ENCODE measurements at regions not wholly inside any gene's neighbourhood (a gene's known extent, or its start where the extent isn't known, plus 50 kb on each side); places are given as distances from the start of the nearest gene placed in this dataset.

DNA sequence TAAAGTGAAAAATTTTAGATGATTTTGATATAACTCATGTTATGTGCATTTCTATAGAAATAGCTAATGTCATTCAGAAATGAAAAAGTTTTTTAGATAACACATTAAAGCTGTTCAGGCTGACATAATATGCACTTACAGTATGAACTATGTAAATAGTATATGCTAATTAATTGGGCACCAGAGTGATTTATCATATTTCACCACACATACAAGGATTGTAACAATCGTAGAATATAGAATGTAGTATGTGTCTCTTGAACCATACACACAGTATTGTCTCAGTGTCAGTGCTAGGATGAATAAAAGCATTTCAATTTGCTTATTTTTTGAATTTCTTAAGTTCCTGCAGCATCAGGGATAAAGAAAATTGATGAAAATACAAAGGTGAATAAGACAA lies 710.0 kb downstream of the OTOL1 start:
- no peak for DNase-seq

DNA sequence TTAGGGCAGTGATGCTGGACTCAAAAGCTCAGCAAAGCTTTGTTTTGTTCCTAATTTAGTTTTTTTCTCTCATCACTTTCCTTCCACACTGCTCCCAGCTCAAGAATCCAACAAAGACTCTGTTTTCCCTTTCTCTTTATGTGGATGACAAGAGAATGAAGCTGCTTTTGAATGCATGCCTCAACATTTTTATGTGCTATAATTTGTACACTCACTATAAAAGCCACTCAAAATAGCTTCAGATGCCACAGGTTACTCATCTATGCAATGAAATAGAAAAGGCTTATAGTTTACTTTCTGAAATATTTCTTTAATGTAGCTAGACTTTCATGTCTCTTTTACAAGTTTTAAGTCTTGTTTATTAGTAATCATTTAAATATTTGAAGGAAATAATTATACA lies 714.9 kb downstream of the OTOL1 start:
- H3K27ac Mint-ChIP-seq, result no peak overlapping the region
- no peak overlapping the region for H3K4me3 Mint-ChIP-seq
- H3K36me3 Mint-ChIP-seq (ENCODE audit: insufficient read depth in 2 of 2), result no peaks in the 10 kb centered on the region
- H3K4me1 Mint-ChIP-seq (ENCODE audit: low read depth), result no peaks in the 10 kb centered on the region
- ATAC-seq (replicated peaks in 1 of 2) (no peak), DNase-seq (no peak)
- no peaks in the 10 kb centered on the region for H3K27me3 Mint-ChIP-seq (ENCODE audit: low read depth)
- no peaks in the 10 kb centered on the region for H3K9me3 Mint-ChIP-seq

More for the DNA sequence above, 710.0 kb downstream of the OTOL1 start:
- Mint-ChIP-seq H3K9me3 (peaks cover 0 to 2% of the 10 kb centered on the region in 2 donors), H3K27ac (no peak overlapping the region), H3K36me3 (ENCODE audit: insufficient read depth in 2 of 2) (no peaks in the 10 kb centered on the region), H3K4me1 (ENCODE audit: low read depth) (no peaks in the 10 kb centered on the region), H3K27me3 (ENCODE audit: low read depth) (no peaks in the 10 kb centered on the region), H3K4me3 (no peak overlapping the region)
- no peak for ATAC-seq (replicated peaks in 1 of 2)

DNA sequence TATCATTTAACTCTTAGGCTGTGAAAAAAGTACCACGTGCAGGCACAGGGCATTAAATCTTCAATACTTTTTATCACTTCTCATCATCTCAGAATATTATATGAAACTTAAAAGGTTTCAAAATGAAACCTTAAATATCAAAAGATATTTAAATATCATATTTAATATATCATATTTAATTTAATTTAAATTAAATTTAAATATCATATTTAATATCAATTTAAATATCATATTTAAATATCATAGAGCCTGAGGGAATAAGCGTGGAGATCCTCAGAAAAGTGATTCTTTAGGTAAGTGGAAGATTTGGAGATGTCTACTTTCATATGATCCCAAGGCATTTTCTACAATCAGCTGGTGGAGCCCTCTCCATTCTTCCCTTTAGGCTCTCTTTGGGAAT lies 716.6 kb downstream of the OTOL1 start:
- no peaks in the 10 kb centered on the region for H3K27me3 Mint-ChIP-seq (ENCODE audit: low read depth)
- no peak overlapping the region for H3K27ac Mint-ChIP-seq
- no peaks in the 10 kb centered on the region for H3K36me3 Mint-ChIP-seq (ENCODE audit: insufficient read depth in 2 of 2)
- H3K4me3 Mint-ChIP-seq, result no peak overlapping the region
- DNase-seq (no peak), ATAC-seq (replicated peaks in 1 of 2) (no peak)
- no peaks in the 10 kb centered on the region for H3K4me1 Mint-ChIP-seq (ENCODE audit: low read depth)
- no peaks in the 10 kb centered on the region for H3K9me3 Mint-ChIP-seq

DNA sequence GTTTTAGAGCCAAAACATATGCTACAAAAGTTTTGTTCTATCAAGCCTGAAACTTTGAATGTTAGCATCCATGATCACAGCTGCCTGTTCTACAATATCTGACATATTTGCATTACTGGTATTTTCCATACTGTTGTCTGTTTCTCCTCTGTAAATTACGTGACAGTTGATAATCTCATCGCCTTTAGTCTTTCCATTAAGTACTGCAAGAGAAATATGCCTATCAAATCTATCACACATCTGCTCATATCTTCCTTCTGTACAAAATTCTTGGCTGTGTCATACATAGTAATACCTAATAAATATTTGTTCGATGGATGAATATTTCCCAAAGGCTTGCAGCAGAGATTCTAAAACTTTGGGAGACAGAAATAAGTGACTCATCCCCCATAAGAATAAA lies 717.3 kb downstream of the OTOL1 start:
- no peak overlapping the region for H3K4me3 Mint-ChIP-seq
- H3K36me3 Mint-ChIP-seq (ENCODE audit: insufficient read depth in 2 of 2), result no peaks in the 10 kb centered on the region
- H3K4me1 Mint-ChIP-seq (ENCODE audit: low read depth), result no peaks in the 10 kb centered on the region
- H3K9me3 Mint-ChIP-seq, result no peaks in the 10 kb centered on the region
- ATAC-seq (replicated peaks in 1 of 2), result no peak
- no peak for DNase-seq
- H3K27me3 Mint-ChIP-seq (ENCODE audit: low read depth), result no peaks in the 10 kb centered on the region
- H3K27ac Mint-ChIP-seq, result no peak overlapping the region

DNA sequence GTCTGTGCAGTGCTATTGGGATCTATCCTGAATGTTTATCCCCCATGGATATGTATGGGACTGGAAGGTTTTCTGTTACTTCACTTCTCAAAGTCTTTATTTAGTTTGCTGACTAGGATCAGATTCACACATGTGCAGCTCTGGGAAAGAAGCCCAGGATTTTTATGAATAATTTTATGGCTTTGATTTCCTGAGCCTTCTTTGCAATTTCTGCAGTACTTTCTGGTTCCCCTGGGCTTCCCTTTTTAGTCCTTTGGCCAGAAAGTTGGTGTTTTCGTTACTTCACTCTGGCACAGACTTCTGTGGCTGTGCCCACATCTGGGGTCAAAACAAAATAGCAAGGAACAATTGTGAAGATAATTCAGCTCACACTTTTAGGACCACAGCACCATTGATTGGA lies 721.0 kb downstream of the OTOL1 start:
- H3K4me1 Mint-ChIP-seq (ENCODE audit: low read depth), result no peaks in the 10 kb centered on the region
- no peak overlapping the region for H3K4me3 Mint-ChIP-seq
- H3K27me3 Mint-ChIP-seq (ENCODE audit: low read depth), result no peaks in the 10 kb centered on the region
- DNase-seq, result no peak
- no peak overlapping the region for H3K27ac Mint-ChIP-seq
- ATAC-seq (replicated peaks in 1 of 2), result no peak
- H3K36me3 Mint-ChIP-seq (ENCODE audit: insufficient read depth in 2 of 2), result no peaks in the 10 kb centered on the region
- H3K9me3 Mint-ChIP-seq, result peaks cover 3 to 7% of the 10 kb centered on the region in 2 donors

DNA sequence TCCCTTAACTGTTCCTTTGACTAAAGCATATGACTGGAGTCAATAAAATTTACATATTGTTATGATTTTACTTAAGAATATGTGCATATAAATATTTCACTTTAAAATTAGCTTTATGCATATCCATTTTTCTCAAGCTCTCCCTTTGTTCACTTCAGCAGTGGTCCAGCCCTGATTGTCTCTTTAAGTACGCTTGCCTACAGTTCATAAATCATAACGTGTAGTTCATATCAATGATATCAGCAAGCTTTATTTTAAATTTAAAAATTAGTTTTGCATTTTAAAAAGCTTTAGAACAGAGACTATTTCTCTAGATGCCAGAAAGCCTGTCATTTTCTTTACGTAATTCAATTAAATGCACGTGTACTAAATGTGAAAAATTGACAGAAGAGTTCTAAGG lies 721.9 kb downstream of the OTOL1 start:
- Mint-ChIP-seq H3K9me3 (peaks cover 5 to 7% of the 10 kb centered on the region in 2 donors), H3K27me3 (ENCODE audit: low read depth) (no peaks in the 10 kb centered on the region), H3K4me3 (no peak overlapping the region), H3K36me3 (ENCODE audit: insufficient read depth in 2 of 2) (no peaks in the 10 kb centered on the region), H3K4me1 (ENCODE audit: low read depth) (no peaks in the 10 kb centered on the region), H3K27ac (no peak overlapping the region)
- no peak for DNase-seq
- ATAC-seq (replicated peaks in 1 of 2), result no peak

DNA sequence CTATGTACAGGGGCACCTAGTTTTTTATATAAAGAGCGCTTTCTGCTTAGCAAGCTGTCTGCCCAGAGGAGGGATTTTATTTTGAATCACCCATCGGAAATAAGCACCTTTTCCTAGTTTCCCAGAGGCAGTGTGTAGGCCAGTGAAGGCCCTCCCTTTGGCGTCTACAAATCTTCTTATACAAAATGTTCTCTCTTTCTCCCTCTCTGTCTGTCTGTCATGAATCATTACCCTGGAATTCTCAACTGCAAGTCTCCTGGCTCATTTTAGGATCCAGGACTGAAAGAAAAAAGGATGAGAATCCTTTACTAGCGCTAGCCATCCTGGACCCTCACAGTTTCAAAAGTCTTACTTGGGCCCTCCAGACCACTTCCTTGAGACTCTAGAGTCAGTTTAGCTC lies 728.1 kb downstream of the OTOL1 start:
- ATAC-seq (replicated peaks in 1 of 2) (no peak), DNase-seq (no peak)
- no peaks in the 10 kb centered on the region for H3K4me1 Mint-ChIP-seq (ENCODE audit: low read depth)
- H3K9me3 Mint-ChIP-seq, result peaks cover 5 to 6% of the 10 kb centered on the region in 2 donors
- no peaks in the 10 kb centered on the region for H3K36me3 Mint-ChIP-seq (ENCODE audit: insufficient read depth in 2 of 2)
- no peak overlapping the region for H3K4me3 Mint-ChIP-seq
- no peak overlapping the region for H3K27ac Mint-ChIP-seq
- H3K27me3 Mint-ChIP-seq (ENCODE audit: low read depth), result no peaks in the 10 kb centered on the region

DNA sequence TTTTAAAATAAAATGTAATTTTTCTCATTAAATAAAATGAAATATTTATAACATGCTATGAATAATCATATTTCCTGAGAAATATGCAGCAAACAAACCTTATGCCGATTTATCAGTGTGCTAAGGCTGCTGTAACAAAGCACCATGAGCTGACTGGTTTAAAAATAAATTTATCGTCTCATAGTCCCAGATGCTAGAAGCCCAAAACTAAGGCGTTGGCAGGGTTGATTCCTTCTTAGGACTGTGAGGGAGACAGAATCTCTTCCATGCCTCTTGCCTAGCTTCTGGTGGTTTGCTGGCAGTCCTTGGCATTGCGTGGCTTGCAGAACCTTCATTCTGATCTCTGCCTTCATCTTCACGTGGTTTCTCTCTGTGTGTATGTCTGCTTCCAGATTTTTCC lies 740.3 kb downstream of the OTOL1 start:
- H3K36me3 Mint-ChIP-seq (ENCODE audit: insufficient read depth in 2 of 2), result no peaks in the 10 kb centered on the region
- no peak for DNase-seq
- no peaks in the 10 kb centered on the region for H3K27me3 Mint-ChIP-seq (ENCODE audit: low read depth)
- H3K27ac Mint-ChIP-seq, result no peak overlapping the region
- no peak for ATAC-seq (replicated peaks in 1 of 2)
- H3K9me3 Mint-ChIP-seq, result peaks cover 3 to 4% of the 10 kb centered on the region in 2 donors
- H3K4me3 Mint-ChIP-seq, result no peak overlapping the region
- no peaks in the 10 kb centered on the region for H3K4me1 Mint-ChIP-seq (ENCODE audit: low read depth)

DNA sequence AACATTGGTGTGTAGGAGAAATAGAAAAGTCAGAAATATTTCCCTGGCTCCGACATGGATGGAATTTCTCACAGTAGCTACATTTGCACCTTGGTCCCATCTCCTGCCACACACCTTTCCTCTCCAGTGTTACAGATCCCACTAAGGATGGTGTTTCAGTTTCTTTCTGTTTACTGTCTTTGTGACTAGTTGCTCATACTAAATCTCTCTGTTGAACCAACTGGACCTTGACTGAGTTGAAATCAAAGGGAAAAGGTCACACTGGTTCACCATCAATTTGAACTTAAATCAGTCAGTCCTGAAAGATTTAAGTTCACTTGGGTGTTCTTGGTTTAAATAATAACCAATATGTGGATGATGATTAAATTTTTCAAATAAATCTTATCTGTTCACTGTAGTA lies 754.2 kb downstream of the OTOL1 start:
- H3K27me3 Mint-ChIP-seq (ENCODE audit: low read depth), result no peaks in the 10 kb centered on the region
- DNase-seq, result no peak
- no peaks in the 10 kb centered on the region for H3K4me1 Mint-ChIP-seq (ENCODE audit: low read depth)
- H3K27ac Mint-ChIP-seq, result no peak overlapping the region
- no peak for ATAC-seq (replicated peaks in 1 of 2)
- no peak overlapping the region for H3K4me3 Mint-ChIP-seq
- H3K36me3 Mint-ChIP-seq (ENCODE audit: insufficient read depth in 2 of 2), result peaks cover 0 to 2% of the 10 kb centered on the region in 2 donors
- peaks cover 7 to 8% of the 10 kb centered on the region in 2 donors for H3K9me3 Mint-ChIP-seq

GRCh38 chr3:162262129-162262528 lies 765.5 kb downstream of the OTOL1 start:
- H3K27ac Mint-ChIP-seq, result no peak overlapping the region
- H3K9me3 Mint-ChIP-seq, result peaks cover 4% of the 10 kb centered on the region in 2 donors

DNA sequence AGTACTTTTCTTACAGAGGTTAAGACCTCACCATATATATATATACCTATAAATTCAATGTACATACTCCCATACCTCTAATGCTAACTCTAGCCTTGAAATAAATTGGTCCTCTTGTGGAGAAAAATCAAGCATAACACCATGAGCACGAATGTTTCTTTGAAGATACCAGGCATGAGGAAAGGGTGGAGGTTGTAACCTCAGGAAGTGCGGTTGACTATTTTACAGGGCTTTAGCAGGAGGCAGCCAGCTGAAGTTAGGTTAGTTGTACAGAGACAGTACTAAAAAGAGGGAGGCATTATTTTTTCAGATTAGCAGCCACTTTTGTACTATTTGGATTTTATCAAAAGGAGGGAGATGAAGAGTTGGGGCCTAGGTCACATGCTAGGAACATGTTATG lies 767.0 kb downstream of the OTOL1 start:
- no peak overlapping the region for H3K4me3 Mint-ChIP-seq
- no peak overlapping the region for H3K27ac Mint-ChIP-seq
- DNase-seq (no peak), ATAC-seq (replicated peaks in 1 of 2) (no peak)
- no peaks in the 10 kb centered on the region for H3K27me3 Mint-ChIP-seq (ENCODE audit: low read depth)
- no peaks in the 10 kb centered on the region for H3K4me1 Mint-ChIP-seq (ENCODE audit: low read depth)
- H3K36me3 Mint-ChIP-seq (ENCODE audit: insufficient read depth in 2 of 2), result no peaks in the 10 kb centered on the region
- H3K9me3 Mint-ChIP-seq, result peaks cover 2 to 6% of the 10 kb centered on the region in 2 donors

More at GRCh38 chr3:162262129-162262528, 765.5 kb downstream of the OTOL1 start:
- H3K4me1 Mint-ChIP-seq (ENCODE audit: low read depth), result no peaks in the 10 kb centered on the region
- no peak overlapping the region for H3K4me3 Mint-ChIP-seq
- H3K36me3 Mint-ChIP-seq (ENCODE audit: insufficient read depth in 2 of 2), result no peaks in the 10 kb centered on the region
- H3K27me3 Mint-ChIP-seq (ENCODE audit: low read depth), result no peaks in the 10 kb centered on the region
- DNase-seq, result no peak
- no peak for ATAC-seq (replicated peaks in 1 of 2)

DNA sequence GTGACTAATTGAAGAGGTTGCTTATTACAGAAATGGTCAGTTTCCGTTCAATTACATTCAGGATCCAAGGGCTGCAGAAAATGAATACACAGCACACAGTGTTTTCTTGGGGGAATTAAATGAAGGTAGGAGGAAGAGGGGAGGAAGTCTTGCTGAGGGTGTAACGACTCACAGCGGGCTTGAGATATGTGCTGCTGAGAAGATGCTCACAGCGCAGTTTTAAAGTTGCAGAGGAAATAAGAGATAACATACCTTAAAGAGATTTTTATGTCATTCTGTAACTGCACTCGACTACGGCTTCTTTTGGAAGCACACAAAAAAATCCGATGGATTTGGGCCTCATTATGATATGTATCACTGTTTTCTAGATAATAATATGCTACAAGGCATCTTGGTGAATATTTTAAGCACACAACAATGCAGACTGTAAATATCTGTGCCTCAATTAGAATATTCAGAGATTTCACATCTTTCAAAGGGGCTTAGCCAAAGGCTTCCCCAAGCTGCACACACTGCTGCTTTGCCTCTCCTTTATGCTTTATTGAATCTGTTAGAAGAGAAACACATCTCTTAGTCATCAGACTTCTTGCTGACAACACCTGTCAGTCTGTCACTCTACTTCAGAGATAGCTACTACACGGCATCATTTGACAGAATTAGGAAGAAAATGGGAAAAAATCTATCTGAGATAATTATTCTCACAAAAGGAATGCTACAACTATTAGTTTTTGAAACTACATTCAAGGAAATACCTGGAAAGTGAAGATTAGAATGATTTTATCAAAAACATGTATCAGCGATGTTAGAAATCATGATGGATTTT lies 773.2 kb downstream of the OTOL1 start:
- H3K9me3 Mint-ChIP-seq, result peaks cover 4 to 6% of the 10 kb centered on the region in 2 donors
- H3K27ac Mint-ChIP-seq, result no peak overlapping the region
- DNase-seq (no peak), ATAC-seq (replicated peaks in 1 of 2) (no peak)
- no peaks in the 10 kb centered on the region for H3K27me3 Mint-ChIP-seq (ENCODE audit: low read depth)
- H3K4me3 Mint-ChIP-seq, result no peak overlapping the region
- H3K36me3 Mint-ChIP-seq (ENCODE audit: insufficient read depth in 2 of 2), result peaks cover 0 to 1% of the 10 kb centered on the region in 2 donors
- H3K4me1 Mint-ChIP-seq (ENCODE audit: low read depth), result no peaks in the 10 kb centered on the region

DNA sequence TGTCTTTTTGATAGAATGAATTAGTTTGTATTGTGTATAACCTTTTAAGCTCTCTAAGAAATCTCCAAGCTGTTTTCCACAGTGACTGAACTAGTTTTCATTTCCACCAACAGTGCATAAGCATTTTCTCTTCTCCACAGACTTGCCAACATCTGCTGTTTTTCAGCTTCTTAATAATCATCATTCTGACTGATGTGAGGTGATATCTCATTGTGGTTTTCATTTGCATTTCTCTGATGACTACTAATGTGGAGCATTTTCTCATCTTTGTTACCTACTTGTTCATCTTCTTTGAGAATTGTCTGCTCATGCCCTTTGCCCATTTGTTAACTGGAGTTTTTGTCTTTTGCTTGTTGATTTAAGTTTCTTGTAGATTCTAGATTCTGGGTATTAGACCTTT lies 777.5 kb downstream of the OTOL1 start:
- no peak overlapping the region for H3K27ac Mint-ChIP-seq
- ATAC-seq (replicated peaks in 1 of 2) (no peak), DNase-seq (no peak)
- no peak overlapping the region for H3K4me3 Mint-ChIP-seq
- H3K9me3 Mint-ChIP-seq, result peaks cover 6 to 7% of the 10 kb centered on the region in 2 donors
- H3K27me3 Mint-ChIP-seq (ENCODE audit: low read depth), result no peaks in the 10 kb centered on the region
- no peaks in the 10 kb centered on the region for H3K4me1 Mint-ChIP-seq (ENCODE audit: low read depth)
- peaks cover 0 to 1% of the 10 kb centered on the region in 2 donors for H3K36me3 Mint-ChIP-seq (ENCODE audit: insufficient read depth in 2 of 2)

DNA sequence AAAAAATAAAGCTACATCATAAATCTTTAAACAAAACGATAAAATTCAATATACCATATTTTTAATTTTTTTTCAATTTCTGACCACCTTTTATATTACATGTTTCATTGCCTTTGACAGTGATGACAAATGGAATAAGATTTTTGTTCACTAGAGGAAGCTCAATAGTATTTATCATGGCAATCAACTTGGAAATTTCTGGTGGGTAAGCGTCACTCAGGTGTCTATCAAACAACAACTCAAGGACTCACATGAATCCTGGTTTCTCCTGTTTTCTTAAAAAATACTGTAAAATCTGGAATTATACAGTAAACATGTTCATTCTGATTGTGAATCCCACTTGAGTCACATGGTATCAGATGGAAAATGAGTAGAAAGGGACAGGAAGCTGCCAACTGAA lies 782.2 kb downstream of the OTOL1 start:
- no peak for DNase-seq
- peaks cover 6 to 9% of the 10 kb centered on the region in 2 donors for H3K9me3 Mint-ChIP-seq
- no peaks in the 10 kb centered on the region for H3K4me1 Mint-ChIP-seq (ENCODE audit: low read depth)
- no peak overlapping the region for H3K4me3 Mint-ChIP-seq
- H3K27ac Mint-ChIP-seq, result no peak overlapping the region
- H3K27me3 Mint-ChIP-seq (ENCODE audit: low read depth), result no peaks in the 10 kb centered on the region
- no peaks in the 10 kb centered on the region for H3K36me3 Mint-ChIP-seq (ENCODE audit: insufficient read depth in 2 of 2)
- no peak for ATAC-seq (replicated peaks in 1 of 2)

Measured in activated T-cell treated with anti-CD3 and anti-CD28 coated beads, Interleukin-2, amount 50 U/mL, for 72 hours (primary cell).